Activated naive CD4-positive, alpha-beta T cell treated with Interleukin-2 at 50 U/mL for 16 hours (primary cell): ENCODE measurements at regions not wholly inside any gene's neighbourhood (a gene's known extent, or its start where the extent isn't known, plus 50 kb on each side); places are given as distances from the start of the nearest gene placed in this dataset.
A peak's percentile ranks its signal among the peaks of the same experiment; 100 is the strongest.

Experiments used
- DNase-seq: peaks from one replicate; pipeline ENCODE4 v3.0.0-alpha.2; 2020

GRCh38 chr6:14728396-14729024 lies 517.4 kb upstream of the JARID2 start:
- no peak for DNase-seq

GRCh38 chr6:14729129-14729871 lies 516.6 kb upstream of the JARID2 start:
- DNase-seq: no peak

- DNase-seq: no peak
These were observed 515.2 kb upstream of the JARID2 start for GRCh38 chr6:14730654-14731053.

- no peak for DNase-seq
These were observed 514.3 kb upstream of the JARID2 start for GRCh38 chr6:14731611-14732010.

- DNase-seq: no peak
These were observed 513.5 kb upstream of the JARID2 start for GRCh38 chr6:14732226-14732843.

- DNase-seq: peak; percentile 70
These were observed 512.8 kb upstream of the JARID2 start for GRCh38 chr6:14732844-14733757.

- no peak for DNase-seq
These were observed 511.8 kb upstream of the JARID2 start for GRCh38 chr6:14734052-14734415.

GRCh38 chr6:14734416-14735340 lies 511.2 kb upstream of the JARID2 start:
- DNase-seq: peak; percentile 44

GRCh38 chr6:14735956-14736486 lies 509.8 kb upstream of the JARID2 start:
- no peak for DNase-seq

GRCh38 chr6:14736554-14736953 lies 509.3 kb upstream of the JARID2 start:
- DNase-seq: no peak

- DNase-seq: no peak
These were observed 507.4 kb upstream of the JARID2 start for GRCh38 chr6:14738497-14738896.

GRCh38 chr6:14738933-14739332 lies 506.9 kb upstream of the JARID2 start:
- DNase-seq: no peak

GRCh38 chr6:14739827-14740226 lies 506.0 kb upstream of the JARID2 start:
- no peak for DNase-seq

GRCh38 chr6:14742171-14742570 lies 503.7 kb upstream of the JARID2 start:
- no peak for DNase-seq

- DNase-seq: no peak
These were observed 503.2 kb upstream of the JARID2 start for GRCh38 chr6:14742680-14743079.

GRCh38 chr6:14743144-14743473 lies 502.8 kb upstream of the JARID2 start:
- no peak for DNase-seq

- DNase-seq: peak; percentile 89
These were observed 502.2 kb upstream of the JARID2 start for GRCh38 chr6:14743474-14744211.

GRCh38 chr6:14744212-14744556 lies 501.7 kb upstream of the JARID2 start:
- DNase-seq: no peak

- DNase-seq: no peak
These were observed 499.6 kb upstream of the JARID2 start for GRCh38 chr6:14746139-14746837.

GRCh38 chr6:14747881-14748520 lies 497.9 kb upstream of the JARID2 start:
- DNase-seq: peak; percentile 66
